GM19238 (cell line): ENCODE measurements at regions not wholly inside any gene's neighbourhood (a gene's known extent, or its start where the extent isn't known, plus 50 kb on each side); places are given as distances from the start of the nearest gene placed in this dataset.
"Not testable (repeated sequence)": the region's sequence is repeated elsewhere in the genome, so short reads cannot be mapped to it uniquely, and the experiment has no call there.

ENCODE experiments used
- DNase-seq: peaks from one replicate; pipeline ENCODE4 v3.0.0; 2011; ENCODE audit warnings: low spot score; ENCODE audit not compliant: insufficient read length

- DNase-seq, result no peak
Measured at GRCh38 chr5:163134061-163134460, 303.3 kb upstream of the CCNG1 start.

DNA sequence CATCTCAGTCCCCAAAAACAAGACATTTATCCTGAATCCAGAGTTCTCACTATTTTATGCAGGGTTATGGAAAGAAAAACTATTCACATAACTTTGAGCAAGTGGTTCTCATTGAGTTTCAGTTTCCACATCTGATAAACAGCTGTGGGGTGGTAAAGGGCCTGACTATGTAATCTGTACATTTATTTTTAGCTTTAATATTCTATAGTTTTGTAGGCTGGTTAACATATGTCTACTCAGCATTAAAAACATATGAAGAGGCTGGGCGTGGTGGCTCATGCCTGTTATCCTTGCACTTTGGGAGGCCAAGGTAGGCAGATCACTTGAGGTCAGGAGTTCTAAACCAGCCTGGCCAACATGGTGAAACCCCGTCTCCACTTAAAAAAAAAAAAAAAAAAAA is 301.5 kb upstream of the CCNG1 start:
- no peak for DNase-seq

- DNase-seq, result no peak
Measured at GRCh38 chr5:163161512-163161911, 275.9 kb upstream of the CCNG1 start.

DNA sequence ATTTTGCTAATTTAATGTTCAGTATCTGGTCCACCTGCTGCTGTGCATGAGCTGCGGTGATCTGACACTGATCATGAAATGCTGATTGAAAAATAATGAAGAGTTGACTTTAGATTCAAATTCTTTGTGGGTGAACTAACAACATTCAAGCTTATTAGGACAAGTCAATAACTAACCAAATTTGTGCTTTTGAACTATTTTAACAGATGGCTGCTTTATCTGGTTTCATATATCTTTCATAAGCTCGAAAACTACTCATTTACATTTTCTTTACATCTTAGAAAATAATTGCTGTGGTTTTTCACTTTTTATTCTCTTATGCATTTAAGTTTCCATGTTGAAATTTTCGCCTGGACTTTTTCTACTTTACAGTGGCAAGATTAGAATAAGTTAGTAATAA is 274.8 kb upstream of the CCNG1 start:
- no peak for DNase-seq

GRCh38 chr5:163163858-163164257 is 273.5 kb upstream of the CCNG1 start:
- no peak for DNase-seq

GRCh38 chr5:163165277-163165676 is 272.1 kb upstream of the CCNG1 start:
- DNase-seq, result no peak

GRCh38 chr5:163170161-163170560 is 267.2 kb upstream of the CCNG1 start:
- DNase-seq, result not testable (repeated sequence)

- DNase-seq, result no peak
Measured at GRCh38 chr5:163172540-163173338, 264.7 kb upstream of the CCNG1 start.

DNA sequence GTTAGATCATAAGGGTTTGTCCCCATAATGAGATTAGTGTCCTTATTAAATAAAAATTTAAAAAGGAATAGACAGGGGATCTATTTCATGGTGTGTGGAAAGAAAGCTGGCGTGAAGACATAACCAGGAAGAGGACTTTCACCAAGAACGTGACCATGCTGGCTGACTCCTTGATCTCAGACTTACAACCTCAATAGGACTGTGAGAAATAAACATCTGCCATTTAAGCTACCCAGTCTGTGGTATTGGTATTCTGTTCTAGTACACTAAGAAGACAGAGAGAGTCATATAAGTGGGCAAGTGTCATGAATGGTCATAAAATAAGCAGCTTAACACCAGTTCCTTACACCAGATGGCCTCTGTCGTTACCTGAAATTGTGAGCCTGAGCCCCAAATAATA is 259.4 kb upstream of the CCNG1 start:
- DNase-seq, result no peak

- no peak for DNase-seq
Measured at GRCh38 chr5:163185315-163185714, 252.1 kb upstream of the CCNG1 start.

DNA sequence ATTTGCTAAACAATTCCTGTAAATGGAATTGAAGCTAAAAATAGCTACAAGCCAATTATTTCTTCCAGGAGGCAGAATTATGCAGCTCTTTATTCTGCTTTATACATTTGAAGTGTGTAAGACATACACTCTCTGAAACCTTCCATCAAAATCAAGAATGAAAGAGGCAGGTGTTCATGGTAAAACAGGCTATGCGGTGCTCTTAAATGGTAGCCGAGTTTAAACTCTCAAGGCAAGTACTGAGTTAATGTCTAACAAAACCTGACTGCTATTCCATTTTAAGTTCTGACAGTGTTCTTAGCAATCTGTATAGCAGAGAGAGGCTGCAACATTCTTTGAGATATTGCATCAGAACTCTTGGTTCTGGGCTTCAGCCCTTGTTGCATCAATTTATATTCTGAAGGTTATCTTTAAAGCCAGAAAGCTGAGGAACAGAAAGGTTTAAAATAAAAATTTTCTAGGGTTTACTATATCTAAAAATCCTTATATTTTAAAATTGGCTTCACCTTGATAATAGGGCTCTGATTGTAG is 248.3 kb upstream of the CCNG1 start:
- no peak for DNase-seq

DNA sequence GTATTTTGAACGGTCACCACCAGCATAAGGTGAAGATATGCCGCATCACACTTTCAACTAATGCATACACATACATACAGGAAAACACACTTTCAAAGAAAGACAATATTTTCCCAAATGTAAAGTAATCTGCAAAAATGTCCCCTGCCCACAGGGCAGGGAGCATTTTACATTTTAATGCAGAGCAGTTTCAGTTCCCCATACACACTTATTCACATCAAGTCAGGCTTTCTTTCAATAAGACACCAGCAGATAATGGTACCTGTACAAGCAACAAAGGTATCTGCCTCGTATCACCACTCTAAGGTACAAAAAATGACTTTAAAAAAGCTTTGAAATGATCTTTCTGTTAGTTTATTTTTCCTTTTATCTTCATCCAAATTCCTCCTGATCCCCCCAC is 247.1 kb upstream of the CCNG1 start:
- DNase-seq, result no peak

GRCh38 chr5:163190784-163191183 is 246.6 kb upstream of the CCNG1 start:
- no peak for DNase-seq

GRCh38 chr5:163193886-163194285 is 243.5 kb upstream of the CCNG1 start:
- DNase-seq, result no peak

GRCh38 chr5:163205645-163206044 is 231.8 kb upstream of the CCNG1 start:
- no peak for DNase-seq

DNA sequence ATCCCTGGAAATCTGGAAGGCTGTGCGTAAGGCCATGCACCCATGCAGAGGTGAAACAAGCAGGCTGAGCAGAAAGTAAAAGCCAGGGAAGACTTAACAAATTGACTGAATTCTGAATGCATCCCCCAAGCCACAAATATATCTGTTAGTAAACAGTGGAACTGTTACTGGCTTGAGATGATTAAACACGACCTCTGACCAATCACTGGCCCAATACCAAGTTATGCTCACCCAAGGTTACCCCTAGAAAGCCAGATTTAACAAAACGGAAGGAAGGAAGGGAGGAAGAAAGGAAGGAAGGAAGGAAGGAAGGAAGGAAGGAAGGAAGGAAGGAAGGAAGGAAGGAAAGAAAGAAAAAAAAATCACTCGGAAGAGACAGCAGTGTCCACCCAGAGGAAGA is 215.8 kb upstream of the CCNG1 start:
- DNase-seq, result no peak

- DNase-seq, result no peak
Measured at GRCh38 chr5:163222982-163223381, 214.4 kb upstream of the CCNG1 start.

DNA sequence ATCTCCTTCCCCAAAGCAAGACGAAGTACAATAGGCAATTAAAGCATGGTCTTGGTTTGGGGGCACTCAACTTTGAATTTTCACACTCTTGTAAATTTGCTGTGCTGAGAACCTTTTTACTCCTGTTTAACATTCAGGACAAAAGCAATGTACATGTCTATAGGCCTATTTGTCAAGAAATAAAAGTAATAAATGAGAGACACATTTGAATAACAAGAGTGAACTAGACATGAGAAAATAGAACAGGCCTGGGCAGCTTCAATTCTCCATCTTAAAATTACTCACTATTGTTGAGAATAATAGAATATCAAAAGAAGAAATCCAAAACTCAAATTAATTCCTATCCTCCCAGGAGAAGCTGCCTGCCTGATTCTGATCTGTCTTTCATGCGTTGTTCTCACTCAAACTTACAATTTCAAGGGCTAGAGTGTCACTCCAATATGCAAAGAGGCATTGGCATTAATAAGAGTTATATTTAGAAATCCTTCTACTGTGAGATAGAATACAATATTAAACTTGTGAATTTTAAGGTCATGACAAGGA is 192.9 kb upstream of the CCNG1 start:
- DNase-seq, result no peak

DNA sequence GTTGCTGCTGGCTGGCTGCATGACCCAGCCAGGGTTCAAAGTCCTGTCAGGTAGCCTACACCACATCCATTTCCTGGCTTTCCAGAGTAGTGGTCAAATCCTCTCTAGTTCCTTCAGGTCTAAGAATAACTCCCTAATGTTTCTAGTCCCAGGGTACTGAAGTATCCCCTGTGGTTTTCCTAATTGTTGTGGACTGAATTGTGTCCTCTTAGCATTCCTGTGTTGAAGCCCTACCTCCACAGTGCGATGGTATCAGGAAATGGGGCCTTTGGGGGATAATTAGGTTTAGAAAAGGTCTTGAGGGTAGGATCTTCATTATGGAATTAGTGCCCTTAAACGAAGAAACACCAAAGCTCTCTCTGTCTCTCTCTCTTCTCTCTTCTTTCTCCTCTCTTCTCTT is 191.8 kb upstream of the CCNG1 start:
- no peak for DNase-seq

- DNase-seq, result no peak
Measured at GRCh38 chr5:163248333-163248732, 189.1 kb upstream of the CCNG1 start.

DNA sequence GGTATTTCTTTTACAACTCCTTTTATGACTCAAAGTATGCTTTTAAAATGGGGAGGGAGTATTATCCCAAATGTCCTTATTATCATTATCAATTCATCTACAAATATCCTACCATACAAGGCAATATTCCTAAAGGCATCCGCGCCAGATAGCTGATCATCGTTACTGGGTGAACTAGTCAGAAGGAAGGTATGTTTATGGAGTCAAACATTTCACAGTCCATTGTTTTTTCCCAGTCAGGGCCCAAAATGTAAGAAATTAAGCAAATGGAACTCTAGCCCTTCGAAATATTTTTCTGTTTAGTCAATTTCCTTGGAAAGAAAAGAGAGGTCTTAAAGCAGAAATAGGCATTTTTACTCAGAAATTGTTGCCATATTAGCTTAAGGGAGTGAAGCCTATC is 188.5 kb upstream of the CCNG1 start:
- no peak for DNase-seq

GRCh38 chr5:163252950-163253349 is 184.4 kb upstream of the CCNG1 start:
- DNase-seq, result no peak

DNA sequence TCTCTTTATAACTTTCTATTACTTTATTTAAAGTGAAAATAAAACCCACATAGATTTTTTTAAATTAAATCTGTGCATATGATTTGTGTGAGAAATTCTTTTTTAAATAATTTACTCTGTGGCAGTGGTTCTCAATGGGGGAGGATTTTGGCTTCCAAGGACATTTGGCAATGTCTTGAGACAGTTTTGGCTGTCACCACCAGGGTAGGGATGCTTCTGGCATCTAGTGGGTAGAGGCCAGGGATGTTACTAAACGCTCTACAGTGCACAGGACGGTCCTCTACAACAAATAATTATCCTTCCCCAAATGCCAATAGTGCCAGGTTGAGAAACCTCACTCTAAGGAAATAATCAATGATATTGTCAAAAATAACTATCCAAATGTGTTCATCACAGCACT is 177.9 kb upstream of the CCNG1 start:
- no peak for DNase-seq
